Heart left ventricle (tissue), 16 donors: ENCODE measurements at regions not wholly inside any gene's neighbourhood (a gene's known extent, or its start where the extent isn't known, plus 50 kb on each side); places are given as distances from the start of the nearest gene placed in this dataset.

Source experiments
- ATAC-seq, 4 donors: fragments of 200-7000 bp; cut with Tn5 transposase; one replicate each; pipeline ENCODE4 v1.9.1; 2020 to 2022; ENCODE audit warnings: moderate library complexity in 4 of 4, mild to moderate bottlenecking in 3 of 4, moderate number of reproducible peaks in 1 of 4
- DNase-seq, 5 donors: peaks; one replicate each; pipeline ENCODE4 v3.0.0-alpha.2; 2020
- H3K27ac ChIP-seq, 12 donors: fragments of 200-600 bp; sonication (generic) in 4 of 12; one replicate each; pipeline versions ENCODE4 v1.5.0 to v1.8.0; 2016 to 2022; ENCODE audit warnings: mild to moderate bottlenecking in 2 of 12
- H3K27me3 ChIP-seq, 9 donors: fragments of 200-600 bp; sonication (generic) in 2 of 9; one replicate each; pipeline versions ENCODE4 v1.5.1 to v1.8.0; 2016 to 2022; ENCODE audit warnings: mild to moderate bottlenecking in 3 of 9
- H3K36me3 ChIP-seq, 9 donors: fragments of 200-600 bp; sonication (generic) in 2 of 9; one replicate each; pipeline versions ENCODE4 v1.5.0 to v1.8.0; 2018 to 2022; ENCODE audit warnings: mild to moderate bottlenecking in 2 of 9
- H3K4me1 ChIP-seq, 12 donors: fragments of 200-600 bp; sonication (generic) in 4 of 12; one replicate each; pipeline versions ENCODE4 v1.5.0 to v1.8.0; 2016 to 2022; ENCODE audit warnings: mild to moderate bottlenecking in 3 of 12
- H3K4me3 ChIP-seq, 12 donors: fragments of 200-600 bp; sonication (generic) in 4 of 12; one replicate each; pipeline versions ENCODE4 v1.5.0 to v1.8.0; 2017 to 2022; ENCODE audit warnings: mild to moderate bottlenecking in 9 of 12, moderate library complexity in 4 of 12
- H3K9me3 ChIP-seq, 12 donors: fragments of 200-600 bp; sonication (generic) in 4 of 12; one replicate each; pipeline versions ENCODE4 v1.5.0 to v1.8.0; 2016 to 2022; ENCODE audit warnings: mild to moderate bottlenecking in 1 of 12
- CTCF ChIP-seq, 12 donors: fragments of 200-600 bp; sonication (generic) in 4 of 12; IDR thresholded peaks; one replicate each; pipeline versions ENCODE4 v1.5.0 to v1.8.0; 2018 to 2022; ENCODE audit warnings: antibody characterized with exemption in 12 of 12, mild to moderate bottlenecking in 5 of 12
- POLR2A ChIP-seq, 2 donors: fragments of 450-650 bp; IDR thresholded peaks; one replicate each; pipeline ENCODE4 v1.6.1; 2017; ENCODE audit warnings: antibody characterized with exemption in 2 of 2, mild to moderate bottlenecking in 2 of 2, moderate library complexity in 2 of 2
- WGBS, 4 donors: extraction: QIAGEN DNeasy Blood & Tissue Kit in 2 of 4; methylation state at CpG; one replicate each; pipeline versions ENCODE4 v1.1.5 to v1.1.7; 2013 to 2018; 5-methylcytosine and 5-hydroxymethylcytosine counted together
- intact Hi-C, 10 donors: fragments of 100-400 bp; cut with DNase I; formaldehyde crosslinking; loops; one replicate each; pipeline versions ENCODE4 v1.11.1 to v1.14.2; 2022
- donor health status: ischemic (EF 13 %, LVEDD 7.1; RV severe dilation, severe dysfunction).
- donor health status: healthy with polysubstance abuse.
- donor health status: DM: no; HTN: yes; CAD: no.
- donor health status: DM: no; HTN: no; CAD: no.
- donor health status: ischemic (EF 25% LVEDD 6.9; RV normal size, moderate dysfunction).
- donor health status: ischemic (EF 25% LVEDD 5.7; RV mildly dilated, moderate dysfunction).
- donor health status: healthy.
- donor health status: DM: yes; HTN: yes; CAD: no.
- donor health status: ischemic (EF 35%, LVEDD 5.7; RV mildly dilated, moderate dysfunction).
- donor health status: nonischemic (EF 11% LVEDD 7.7; RV severe dilation, severe dysfunction).
- donor health status: DM: yes; HTN: yes; CAD: no.
- donor health status: PGD.
- donor health status: ischemic (EF 29% LVEDD 5.4; RV normal size, mild dysfunction).
- donor health status: nonischemic (EF 23%, LVEDD 6.1; RV moderate dilation, normal function).

- Histone ChIP-seq H3K36me3 (no peaks in the 10 kb centered on the region), H3K27me3 (no peaks in the 10 kb centered on the region), H3K4me3 (no peak overlapping the region), H3K9me3 (peaks cover 0 to 6% (median 0%) of the 10 kb centered on the region in 12 donors), H3K4me1 (no peaks in the 10 kb centered on the region), H3K27ac (no peak overlapping the region)
- 74 to 81% (median 77%) methylated on average over 6 of the region's 6 CpGs for WGBS, 4 donors
- no peak for TF ChIP-seq POLR2A (IDR thresholded peaks at IDR 0.05)
- TF ChIP-seq CTCF (IDR thresholded peaks at IDR 0.05): no peak
- ATAC-seq: no peak
- intact Hi-C loops: no loop called here
- no peak for DNase-seq
Measured at GRCh38 chr11:41826085-41826484, 366.6 kb upstream of the LRRC4C start.

- no peak for DNase-seq
- intact Hi-C loops: no loop called here
- no peaks in the 10 kb centered on the region for H3K27me3 ChIP-seq
- no peaks in the 10 kb centered on the region for H3K36me3 ChIP-seq
- H3K27ac ChIP-seq: no peak overlapping the region
- H3K4me1 ChIP-seq: no peaks in the 10 kb centered on the region
- WGBS, 4 donors: 59 to 71% (median 65%) methylated on average over 2 of the region's 2 CpGs
- H3K4me3 ChIP-seq: no peak overlapping the region
- TF ChIP-seq POLR2A (IDR thresholded peaks at IDR 0.05) (no peak), CTCF (IDR thresholded peaks at IDR 0.05) (no peak)
- H3K9me3 ChIP-seq: peaks cover 0 to 14% (median 0%) of the 10 kb centered on the region in 12 donors
- no peak for ATAC-seq
Measured at GRCh38 chr11:41836431-41836830, 377.0 kb upstream of the LRRC4C start.

- Histone ChIP-seq H3K27ac (no peak overlapping the region), H3K9me3 (peaks cover 0 to 32% (median 2%) of the 10 kb centered on the region in 12 donors), H3K36me3 (no peaks in the 10 kb centered on the region), H3K4me1 (no peaks in the 10 kb centered on the region), H3K4me3 (no peak overlapping the region), H3K27me3 (no peaks in the 10 kb centered on the region)
- DNase-seq (no peak), ATAC-seq (no peak)
- TF ChIP-seq CTCF (IDR thresholded peaks at IDR 0.05): no peak
- no peak for TF ChIP-seq POLR2A (IDR thresholded peaks at IDR 0.05)
- 72 to 92% (median 78%) methylated on average over 8 of the region's 8 CpGs for WGBS, 4 donors
- intact Hi-C loops: no loop called here
Measured at GRCh38 chr11:41842673-41843072, 383.2 kb upstream of the LRRC4C start.

GRCh38 chr11:41845066-41845465, 385.6 kb upstream of the LRRC4C start:
- TF ChIP-seq CTCF (IDR thresholded peaks at IDR 0.05) (no peak), POLR2A (IDR thresholded peaks at IDR 0.05) (no peak)
- Histone ChIP-seq H3K4me1 (no peaks in the 10 kb centered on the region), H3K36me3 (no peaks in the 10 kb centered on the region), H3K9me3 (peaks cover 0 to 28% (median 2%) of the 10 kb centered on the region in 12 donors), H3K4me3 (no peak overlapping the region), H3K27ac (no peak overlapping the region), H3K27me3 (no peaks in the 10 kb centered on the region)
- ATAC-seq: no peak
- 46 to 59% (median 50%) methylated on average over 3 of the region's 3 CpGs for WGBS, 4 donors
- no peak for DNase-seq
- intact Hi-C loops: no loop called here
